ENCODE measurements at regions not wholly inside any gene's neighbourhood (a gene's known extent, or its start where the extent isn't known, plus 50 kb on each side); places are given as distances from the start of the nearest gene placed in this dataset.
"Not testable (repeated sequence)": the region's sequence is repeated elsewhere in the genome, so short reads cannot be mapped to it uniquely, and the experiment has no call there.

GRCh38 chrX:101787934-101788333 lies 128.3 kb upstream of the ARMCX2 start:
- Histone ChIP-seq H3K9me3 (no peaks in the 10 kb centered on the region), H3K4me3 (no peak overlapping the region), H3K36me3 (no peaks in the 10 kb centered on the region), H3K4me1 (no peaks in the 10 kb centered on the region), H3K27ac (replicated peaks in 1 of 4) (no peak overlapping the region), H3K27me3 (no peaks in the 10 kb centered on the region)
- WGBS: 89% methylated on average over 1 of the region's 1 CpG
- intact Hi-C loops (cut with DNase I): no loop called here
- DNase-seq (ENCODE audit: extremely low spot score): no peak
- no peak for TF ChIP-seq POLR2AphosphoS5 (IDR thresholded peaks at IDR 0.05)
- no peak for TF ChIP-seq POLR2A (IDR thresholded peaks at IDR 0.05; ENCODE audit: low read depth)
- TF ChIP-seq EP300 (IDR thresholded peaks at IDR 0.05): no peak
- no peak for TF ChIP-seq CTCF (IDR thresholded peaks at IDR 0.05)

- no peak for TF ChIP-seq POLR2AphosphoS5 (IDR thresholded peaks at IDR 0.05)
- no peak for TF ChIP-seq CTCF (IDR thresholded peaks at IDR 0.05)
- TF ChIP-seq EP300 (IDR thresholded peaks at IDR 0.05): no peak
- WGBS: 26% methylated on average over 1 of the region's 1 CpG
Observed at GRCh38 chrX:101785142-101785541, 125.5 kb upstream of the ARMCX2 start.

GRCh38 chrX:101780421-101780820 lies 120.8 kb upstream of the ARMCX2 start:
- 82% methylated on average over 19 of the region's 19 CpGs for WGBS
- intact Hi-C loops (cut with DNase I); DNase-seq (ENCODE audit: extremely low spot score): not testable (repeated sequence)

More at GRCh38 chrX:101785142-101785541, 125.5 kb upstream of the ARMCX2 start:
- H3K4me3 ChIP-seq: no peak overlapping the region
- H3K27ac ChIP-seq (replicated peaks in 1 of 4): no peak overlapping the region
- DNase-seq (ENCODE audit: extremely low spot score): no peak
- intact Hi-C loops (cut with DNase I): no loop called here
- H3K9me3 ChIP-seq: no peaks in the 10 kb centered on the region
- no peaks in the 10 kb centered on the region for H3K27me3 ChIP-seq
- no peaks in the 10 kb centered on the region for H3K4me1 ChIP-seq
- no peaks in the 10 kb centered on the region for H3K36me3 ChIP-seq

GRCh38 chrX:101774340-101774739 lies 114.7 kb upstream of the ARMCX2 start:
- WGBS: 100% methylated on average over 1 of the region's 1 CpG
- no peaks in the 10 kb centered on the region for H3K36me3 ChIP-seq
- no peaks in the 10 kb centered on the region for H3K4me1 ChIP-seq
- TF ChIP-seq EP300 (IDR thresholded peaks at IDR 0.05) (no peak), CTCF (IDR thresholded peaks at IDR 0.05) (no peak), POLR2AphosphoS5 (IDR thresholded peaks at IDR 0.05) (no peak), POLR2A (IDR thresholded peaks at IDR 0.05; ENCODE audit: low read depth) (no peak)
- H3K27me3 ChIP-seq: no peaks in the 10 kb centered on the region
- DNase-seq (ENCODE audit: extremely low spot score): no peak
- no peak overlapping the region for H3K4me3 ChIP-seq
- no peak overlapping the region for H3K27ac ChIP-seq (replicated peaks in 1 of 4)
- intact Hi-C loops (cut with DNase I): no loop called here
- no peaks in the 10 kb centered on the region for H3K9me3 ChIP-seq

More at GRCh38 chrX:101780421-101780820, 120.8 kb upstream of the ARMCX2 start:
- H3K4me3 ChIP-seq; H3K27me3 ChIP-seq; H3K9me3 ChIP-seq; H3K27ac ChIP-seq (replicated peaks in 1 of 4); H3K4me1 ChIP-seq; H3K36me3 ChIP-seq: not testable (repeated sequence)

GRCh38 chrX:101764538-101764937 lies 104.9 kb upstream of the ARMCX2 start:
- WGBS: 79% methylated on average over 4 of the region's 4 CpGs
- intact Hi-C loops (cut with DNase I): no loop called here
- H3K36me3 ChIP-seq: no peaks in the 10 kb centered on the region
- no peaks in the 10 kb centered on the region for H3K9me3 ChIP-seq
- H3K4me1 ChIP-seq: no peaks in the 10 kb centered on the region
- no peak for TF ChIP-seq CTCF (IDR thresholded peaks at IDR 0.05)
- TF ChIP-seq EP300 (IDR thresholded peaks at IDR 0.05): no peak
- TF ChIP-seq POLR2A (IDR thresholded peaks at IDR 0.05; ENCODE audit: low read depth): no peak
- no peak for TF ChIP-seq POLR2AphosphoS5 (IDR thresholded peaks at IDR 0.05)
- no peak overlapping the region for H3K4me3 ChIP-seq
- no peaks in the 10 kb centered on the region for H3K27me3 ChIP-seq
- DNase-seq (ENCODE audit: extremely low spot score): no peak
- H3K27ac ChIP-seq (replicated peaks in 1 of 4): no peak overlapping the region
